ENCODE measurements at regions not wholly inside any gene's neighbourhood (a gene's known extent, or its start where the extent isn't known, plus 50 kb on each side); places are given as distances from the start of the nearest gene placed in this dataset.
"Not testable (repeated sequence)": the region's sequence is repeated elsewhere in the genome, so short reads cannot be mapped to it uniquely, and the experiment has no call there.

- no peak for DNase-seq (ENCODE audit: low spot score)
Measured at GRCh38 chr6:6482256-6482655, 106.3 kb upstream of the LY86 start.

- no peak for DNase-seq (ENCODE audit: low spot score)
Measured at GRCh38 chr6:6483168-6483567, 105.4 kb upstream of the LY86 start.

- no peak for DNase-seq (ENCODE audit: low spot score)
Measured at GRCh38 chr6:6483733-6484132, 104.8 kb upstream of the LY86 start.

GRCh38 chr6:6484681-6485080 is 103.8 kb upstream of the LY86 start:
- DNase-seq (ENCODE audit: low spot score), result no peak

- no peak for DNase-seq (ENCODE audit: low spot score)
Measured at GRCh38 chr6:6486595-6486994, 101.9 kb upstream of the LY86 start.

- DNase-seq (ENCODE audit: low spot score), result no peak
Measured at GRCh38 chr6:6491761-6492160, 96.8 kb upstream of the LY86 start.

GRCh38 chr6:6492675-6493074 is 95.8 kb upstream of the LY86 start:
- DNase-seq (ENCODE audit: low spot score), result no peak

- DNase-seq (ENCODE audit: low spot score), result not testable (repeated sequence)
Measured at GRCh38 chr6:6494139-6494538, 94.4 kb upstream of the LY86 start.

GRCh38 chr6:6494677-6495076 is 93.8 kb upstream of the LY86 start:
- DNase-seq (ENCODE audit: low spot score), result peak; percentile 69

GRCh38 chr6:6495851-6496250 is 92.7 kb upstream of the LY86 start:
- DNase-seq (ENCODE audit: low spot score), result no peak

GRCh38 chr6:6497541-6497940 is 91.0 kb upstream of the LY86 start:
- no peak for DNase-seq (ENCODE audit: low spot score)

- no peak for DNase-seq (ENCODE audit: low spot score)
Measured at GRCh38 chr6:6497976-6498375, 90.5 kb upstream of the LY86 start.

GRCh38 chr6:6503191-6503590 is 85.3 kb upstream of the LY86 start:
- no peak for DNase-seq (ENCODE audit: low spot score)

GRCh38 chr6:6505111-6505510 is 83.4 kb upstream of the LY86 start:
- DNase-seq (ENCODE audit: low spot score), result no peak

GRCh38 chr6:6508643-6509042 is 79.9 kb upstream of the LY86 start:
- no peak for DNase-seq (ENCODE audit: low spot score)

GRCh38 chr6:6509284-6509683 is 79.2 kb upstream of the LY86 start:
- DNase-seq (ENCODE audit: low spot score), result no peak

GRCh38 chr6:6512711-6513110 is 75.8 kb upstream of the LY86 start:
- no peak for DNase-seq (ENCODE audit: low spot score)

GRCh38 chr6:6515691-6516607 is 72.6 kb upstream of the LY86 start:
- DNase-seq (ENCODE audit: low spot score), result no peak

- no peak for DNase-seq (ENCODE audit: low spot score)
Measured at GRCh38 chr6:6516666-6517458, 71.7 kb upstream of the LY86 start.

- no peak for DNase-seq (ENCODE audit: low spot score)
Measured at GRCh38 chr6:6518631-6519427, 69.7 kb upstream of the LY86 start.

- no peak for DNase-seq (ENCODE audit: low spot score)
Measured at GRCh38 chr6:6521961-6522482, 66.5 kb upstream of the LY86 start.

GRCh38 chr6:6522709-6523108 is 65.8 kb upstream of the LY86 start:
- no peak for DNase-seq (ENCODE audit: low spot score)
